ENCODE measurements at regions not wholly inside any gene's neighbourhood (a gene's known extent, or its start where the extent isn't known, plus 50 kb on each side); places are given as distances from the start of the nearest gene placed in this dataset.
A peak's percentile ranks its signal among the peaks of the same experiment; 100 is the strongest.

DNA sequence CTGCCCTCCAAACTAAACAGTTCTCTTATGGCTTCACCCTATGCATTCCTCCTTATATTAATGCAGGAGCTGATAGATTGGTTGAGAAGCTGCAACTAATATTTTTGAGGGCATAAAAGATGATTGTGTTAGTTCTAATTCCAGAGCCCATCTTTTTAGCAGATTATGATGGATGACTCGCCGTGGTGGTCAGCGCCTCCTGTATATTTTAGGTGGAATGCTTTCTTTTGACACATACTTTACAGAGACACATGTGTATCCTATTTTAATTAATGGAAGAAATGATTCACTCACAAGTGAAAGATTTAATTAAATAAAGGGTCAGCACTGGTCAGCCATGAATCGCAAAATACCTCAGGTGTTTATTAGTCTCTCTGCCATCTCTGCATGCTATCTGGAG is 120.7 kb downstream of the TM2D1 start:
- no peak overlapping the region for H3K4me3 ChIP-seq (replicated peaks; ENCODE audit: low read depth, low read length)
- TF ChIP-seq, protein P1, sequence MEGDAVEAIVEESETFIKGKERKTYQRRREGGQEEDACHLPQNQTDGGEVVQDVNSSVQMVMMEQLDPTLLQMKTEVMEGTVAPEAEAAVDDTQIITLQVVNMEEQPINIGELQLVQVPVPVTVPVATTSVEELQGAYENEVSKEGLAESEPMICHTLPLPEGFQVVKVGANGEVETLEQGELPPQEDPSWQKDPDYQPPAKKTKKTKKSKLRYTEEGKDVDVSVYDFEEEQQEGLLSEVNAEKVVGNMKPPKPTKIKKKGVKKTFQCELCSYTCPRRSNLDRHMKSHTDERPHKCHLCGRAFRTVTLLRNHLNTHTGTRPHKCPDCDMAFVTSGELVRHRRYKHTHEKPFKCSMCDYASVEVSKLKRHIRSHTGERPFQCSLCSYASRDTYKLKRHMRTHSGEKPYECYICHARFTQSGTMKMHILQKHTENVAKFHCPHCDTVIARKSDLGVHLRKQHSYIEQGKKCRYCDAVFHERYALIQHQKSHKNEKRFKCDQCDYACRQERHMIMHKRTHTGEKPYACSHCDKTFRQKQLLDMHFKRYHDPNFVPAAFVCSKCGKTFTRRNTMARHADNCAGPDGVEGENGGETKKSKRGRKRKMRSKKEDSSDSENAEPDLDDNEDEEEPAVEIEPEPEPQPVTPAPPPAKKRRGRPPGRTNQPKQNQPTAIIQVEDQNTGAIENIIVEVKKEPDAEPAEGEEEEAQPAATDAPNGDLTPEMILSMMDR (IDR thresholded peaks at IDR 0.05; ENCODE audit: low read length, missing control alignments), result no peak
- DNase-seq (ENCODE audit: low read depth), result no peak

DNA sequence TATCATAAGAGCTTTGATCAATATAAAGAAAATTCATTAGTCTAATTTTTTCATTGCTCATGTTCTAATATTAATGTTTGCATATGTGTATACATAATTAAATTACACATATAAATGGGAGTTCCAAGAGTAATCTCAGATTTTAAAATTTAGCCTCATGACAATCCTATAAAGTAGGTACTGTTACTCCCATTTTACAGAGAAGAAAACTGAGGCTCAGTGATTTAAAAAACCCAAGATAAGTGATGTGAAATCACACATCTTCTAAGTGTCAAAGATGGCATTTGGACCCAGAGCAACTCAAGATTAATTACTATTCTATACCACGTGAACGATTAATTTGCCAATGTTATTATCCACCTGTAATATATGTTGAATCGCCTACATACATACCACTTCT is 122.3 kb downstream of the TM2D1 start:
- no peak for DNase-seq (ENCODE audit: low read depth)
- TF ChIP-seq, protein P1 (IDR thresholded peaks at IDR 0.05; ENCODE audit: low read length, missing control alignments), result no peak
- no peak overlapping the region for H3K4me3 ChIP-seq (replicated peaks; ENCODE audit: low read depth, low read length)

DNA sequence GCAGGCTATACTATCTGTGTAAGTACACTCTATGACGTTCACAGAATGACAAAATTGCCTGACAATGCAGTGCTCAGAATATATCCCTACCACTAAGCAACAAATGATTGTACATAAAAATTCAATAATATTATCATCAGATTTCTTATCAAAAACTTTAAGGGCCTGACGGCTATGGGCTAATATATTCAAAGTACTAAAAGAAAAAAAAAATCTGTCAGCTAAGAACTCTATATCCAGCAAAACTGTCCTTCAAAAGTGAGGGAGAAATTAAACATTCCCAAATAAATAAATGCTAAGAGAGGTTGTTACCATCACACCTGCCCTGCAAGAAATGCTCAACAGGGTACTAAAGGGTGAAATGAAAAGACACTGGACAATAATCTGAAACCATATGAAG is 127.3 kb downstream of the TM2D1 start:
- DNase-seq (ENCODE audit: low read depth), result no peak
- no peak overlapping the region for H3K4me3 ChIP-seq (replicated peaks; ENCODE audit: low read depth, low read length)
- TF ChIP-seq, protein P1 (IDR thresholded peaks at IDR 0.05; ENCODE audit: low read length, missing control alignments), result no peak

DNA sequence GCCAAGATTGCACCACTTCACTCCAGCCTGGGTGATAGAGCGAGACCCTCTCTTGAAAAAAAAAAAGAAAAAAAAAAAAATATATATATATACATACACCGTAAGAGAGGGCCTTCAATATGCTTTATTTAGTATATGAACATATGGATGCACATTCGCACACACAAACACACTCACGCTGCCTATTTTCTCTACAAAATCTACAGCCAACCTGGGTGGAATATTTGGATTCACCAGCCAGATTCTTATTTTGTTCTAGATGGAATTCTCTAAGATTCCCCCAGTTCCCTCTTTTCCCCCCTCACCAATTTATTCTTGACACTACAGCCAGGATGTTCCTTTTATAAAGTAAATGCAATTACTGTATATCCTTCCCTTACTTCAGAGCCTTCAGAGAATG is 131.6 kb downstream of the TM2D1 start:
- no peak for DNase-seq (ENCODE audit: low read depth)
- no peak overlapping the region for H3K4me3 ChIP-seq (replicated peaks; ENCODE audit: low read depth, low read length)
- TF ChIP-seq, protein P1 (IDR thresholded peaks at IDR 0.05; ENCODE audit: low read length, missing control alignments), result no peak

DNA sequence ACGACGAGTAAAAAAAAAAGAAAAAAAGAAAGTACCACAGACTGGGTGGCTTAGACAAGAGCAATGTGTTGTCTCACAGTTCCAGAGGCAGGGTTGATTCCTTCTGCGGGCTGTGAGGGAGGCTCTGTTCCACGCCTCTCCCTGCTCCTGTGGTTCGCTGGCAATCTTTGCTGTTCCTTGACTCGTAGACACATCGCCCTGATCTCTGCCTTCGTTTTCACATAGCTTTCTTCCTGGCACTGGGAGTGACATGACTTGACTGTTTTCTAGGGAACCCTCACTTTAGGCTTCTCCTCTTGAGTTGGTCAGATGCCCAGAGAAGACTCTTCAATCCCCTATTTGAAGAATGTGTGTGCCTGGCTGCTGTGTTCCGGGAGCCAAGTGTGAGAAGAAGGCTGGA is 133.6 kb downstream of the TM2D1 start:
- no peak for DNase-seq (ENCODE audit: low read depth)
- TF ChIP-seq, protein P1 (IDR thresholded peaks at IDR 0.05; ENCODE audit: low read length, missing control alignments), result no peak
- no peak overlapping the region for H3K4me3 ChIP-seq (replicated peaks; ENCODE audit: low read depth, low read length)

DNA sequence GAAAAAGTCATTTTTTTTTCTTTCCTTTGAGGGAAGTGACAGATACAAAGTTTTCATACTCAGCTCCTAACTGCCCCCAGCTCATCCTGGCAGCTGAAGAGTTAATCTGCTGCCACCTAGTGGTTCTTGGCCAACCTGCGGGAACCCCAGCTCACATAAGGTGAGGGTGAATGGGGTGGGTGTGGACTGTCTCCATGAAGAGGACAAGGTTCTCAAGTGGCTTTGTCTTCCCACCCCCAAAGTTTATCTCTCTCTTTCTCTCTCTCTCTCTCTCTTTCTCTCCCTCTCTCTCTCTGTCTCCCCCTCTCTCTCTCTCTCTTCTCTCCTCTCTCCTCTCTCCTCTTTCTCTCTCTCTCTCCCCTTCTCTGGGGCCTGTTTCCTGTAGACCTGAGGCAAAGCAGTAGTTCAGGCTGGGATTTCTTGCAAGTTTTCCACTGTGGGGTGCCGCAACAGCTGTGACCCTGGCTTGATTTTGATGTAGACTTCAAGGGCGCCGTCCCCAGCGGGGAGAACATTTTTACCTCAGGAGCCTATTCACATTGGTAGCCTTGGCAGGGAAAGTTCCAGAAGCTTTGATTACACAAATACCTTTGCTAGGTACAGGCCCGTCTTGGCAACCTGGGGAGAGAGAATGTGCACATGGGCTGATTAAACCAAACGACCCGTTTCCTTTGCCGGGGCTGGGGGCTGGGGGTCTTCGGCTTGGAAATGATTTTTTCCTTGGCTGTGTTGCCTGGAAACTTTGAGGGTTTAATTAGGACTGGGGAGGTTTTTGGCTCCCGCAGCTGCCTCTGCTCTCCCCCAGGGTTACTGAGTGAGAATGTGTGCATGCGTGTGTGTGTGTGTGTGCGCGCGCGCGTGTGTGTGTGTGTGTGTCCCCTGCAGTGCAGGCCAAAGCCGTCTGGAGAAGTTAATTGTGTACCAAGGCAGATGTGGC is 135.9 kb downstream of the TM2D1 start:
- no peak overlapping the region for H3K4me3 ChIP-seq (replicated peaks; ENCODE audit: low read depth, low read length)
- DNase-seq (ENCODE audit: low read depth), result peak; percentile 75
- TF ChIP-seq, protein P1 (IDR thresholded peaks at IDR 0.05; ENCODE audit: low read length, missing control alignments), result peak; percentile 95

DNA sequence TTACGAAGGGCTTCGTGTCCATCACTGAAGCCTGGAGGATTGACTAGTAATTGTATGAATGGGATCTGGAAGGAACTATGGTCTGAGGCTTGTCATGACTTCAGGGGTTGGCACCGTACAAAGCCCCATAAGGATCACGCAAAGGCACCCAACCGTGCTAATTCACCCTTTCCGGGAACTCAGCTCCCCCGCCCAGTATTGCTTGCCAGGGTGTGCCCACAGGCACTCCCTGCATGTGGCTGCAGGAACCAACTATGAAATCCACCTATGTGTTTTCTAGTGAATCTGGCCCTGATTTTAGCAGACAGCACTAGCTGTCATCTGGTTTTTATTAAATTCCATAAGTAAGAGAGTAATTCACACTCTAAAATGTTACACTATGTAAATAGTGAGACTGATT is 139.2 kb downstream of the TM2D1 start:
- no peak for DNase-seq (ENCODE audit: low read depth)
- H3K4me3 ChIP-seq (replicated peaks; ENCODE audit: low read depth, low read length), result no peak overlapping the region
- TF ChIP-seq, protein P1 (IDR thresholded peaks at IDR 0.05; ENCODE audit: low read length, missing control alignments), result no peak

All from fibroblast of pulmonary artery (primary cell).